Bronchial epithelial cell (primary cell): ENCODE measurements at regions not wholly inside any gene's neighbourhood (a gene's known extent, or its start where the extent isn't known, plus 50 kb on each side); places are given as distances from the start of the nearest gene placed in this dataset.

Experiments used
- DNase-seq: peaks from one replicate; pipeline ENCODE4 v3.0.0-alpha.2; 2010; ENCODE audit warnings: low read depth
- FAIRE-seq: peaks from 2 replicates; lab custom pipeline; 2011; peaks lifted over from hg19 to GRCh38; lab: Jason Lieb, UNC
- H3K27me3 ChIP-seq: 2 replicates; pipeline ENCODE4 v1.5.1; 2011; ENCODE audit warnings: low read length; ENCODE audit not compliant: control insufficient read depth, insufficient read depth
- H3K36me3 ChIP-seq: 2 replicates; pipeline ENCODE4 v1.5.1; 2011; ENCODE audit warnings: low read length; ENCODE audit not compliant: control insufficient read depth, insufficient read depth
- H3K4me3 ChIP-seq: 2 replicates; pipeline ENCODE4 v1.5.1; 2011; ENCODE audit warnings: mild to moderate bottlenecking, low read depth, low read length, control low read depth
- CTCF ChIP-seq: IDR thresholded peaks from 2 replicates; pipeline ENCODE4 v1.5.1; 2011; ENCODE audit warnings: mild to moderate bottlenecking, moderate library complexity, low read length, control low read depth, inconsistent platforms; ENCODE audit not compliant: insufficient read depth, severe bottlenecking

- DNase-seq (peak; percentile 35), FAIRE-seq (no peak)
- Histone ChIP-seq H3K4me3 (no peak overlapping the region), H3K27me3 (no peaks in the 10 kb centered on the region), H3K36me3 (no peaks in the 10 kb centered on the region)
- TF ChIP-seq CTCF, result no peak
Observed at GRCh38 chr5:82821846-82822633, 255.2 kb downstream of the TMEM167A start.

GRCh38 chr5:82820961-82821845, 256.0 kb downstream of the TMEM167A start:
- H3K27me3 ChIP-seq, result no peaks in the 10 kb centered on the region
- no peak for DNase-seq
- no peak overlapping the region for H3K4me3 ChIP-seq
- H3K36me3 ChIP-seq, result no peaks in the 10 kb centered on the region
- no peak for TF ChIP-seq CTCF
- FAIRE-seq, result no peak

- DNase-seq, result peak; percentile 79
- no peak for FAIRE-seq
- no peak for TF ChIP-seq CTCF
- Histone ChIP-seq H3K27me3 (no peaks in the 10 kb centered on the region), H3K4me3 (no peak overlapping the region), H3K36me3 (no peaks in the 10 kb centered on the region)
Observed at GRCh38 chr5:82820188-82820587, 257.0 kb downstream of the TMEM167A start.

- no peak for FAIRE-seq
Observed at GRCh38 chr5:82817897-82818676, 259.1 kb downstream of the TMEM167A start.

More at GRCh38 chr5:82817897-82818676, 259.1 kb downstream of the TMEM167A start:
- no peak for TF ChIP-seq CTCF
- no peak for DNase-seq
- no peak overlapping the region for H3K4me3 ChIP-seq
- H3K27me3 ChIP-seq, result no peaks in the 10 kb centered on the region
- H3K36me3 ChIP-seq, result no peaks in the 10 kb centered on the region
